Spleen (tissue), 11 donors: ENCODE measurements at regions not wholly inside any gene's neighbourhood (a gene's known extent, or its start where the extent isn't known, plus 50 kb on each side); places are given as distances from the start of the nearest gene placed in this dataset.

Experiments used
- DNase-seq: peaks from one replicate; pipeline ENCODE4 v3.0.0-alpha.2; 2020
- H3K27ac ChIP-seq, 8 donors: fragments of 200-600 bp; sonication (generic) in 7 of 8; 1 replicate in 4 of 8; 2 replicates in 4 of 8; pipeline versions ENCODE4 v1.5.0 to v1.8.0; 2016 to 2021; ENCODE audit warnings: inconsistent platforms in 4 of 8, mild to moderate bottlenecking in 4 of 8, moderate library complexity in 1 of 8
- H3K27me3 ChIP-seq, 7 donors: fragments of 200-600 bp; sonication (generic) in 6 of 7; replicated peaks in 1 of 7; 1 replicate in 4 of 7; 2 replicates in 3 of 7; pipeline versions ENCODE4 v1.5.0 to v1.8.0; 2016 to 2021; ENCODE audit warnings: inconsistent platforms in 3 of 7, mild to moderate bottlenecking in 1 of 7
- H3K36me3 ChIP-seq, 6 donors: fragments of 200-600 bp; sonication (generic) in 5 of 6; 1 replicate in 4 of 6; 2 replicates in 2 of 6; pipeline versions ENCODE4 v1.5.0 to v1.8.0; 2016 to 2021; ENCODE audit warnings: inconsistent platforms in 2 of 6
- H3K4me1 ChIP-seq, 6 donors: fragments of 200-600 bp; sonication (generic) in 5 of 6; 1 replicate in 3 of 6; 2 replicates in 3 of 6; pipeline versions ENCODE4 v1.5.0 to v1.8.0; 2016 to 2021; ENCODE audit warnings: inconsistent platforms in 3 of 6
- H3K4me3 ChIP-seq, 8 donors: fragments of 200-600 bp; sonication (generic) in 7 of 8; 1 replicate in 4 of 8; 2 replicates in 4 of 8; pipeline versions ENCODE4 v1.5.0 to v1.8.0; 2016 to 2021; ENCODE audit warnings: inconsistent platforms in 4 of 8, mild to moderate bottlenecking in 4 of 8, moderate library complexity in 2 of 8
- H3K9me3 ChIP-seq, 8 donors: fragments of 200-600 bp; sonication (generic) in 7 of 8; 1 replicate in 4 of 8; 2 replicates in 4 of 8; pipeline versions ENCODE4 v1.5.0 to v1.8.0; 2016 to 2021; ENCODE audit warnings: inconsistent platforms in 4 of 8
- CTCF ChIP-seq, 11 experiments: fragments of 200-600 bp in 7 of 11; fragments of 450-650 bp in 4 of 11; sonication (generic) in 4 of 11; IDR thresholded peaks in 8 of 11; conservative IDR thresholded peaks in 3 of 11; 1 replicate in 7 of 11; 2 replicates in 4 of 11; pipeline versions ENCODE4 v1.4.0 to v1.8.0; 2016 to 2021; ENCODE audit warnings: antibody characterized with exemption in 11 of 11, inconsistent platforms in 4 of 11, mild to moderate bottlenecking in 1 of 11
- POLR2A ChIP-seq, 3 donors: fragments of 450-650 bp; IDR thresholded peaks; one replicate each; pipeline ENCODE4 v1.5.1; 2017; ENCODE audit warnings: antibody characterized with exemption in 3 of 3, mild to moderate bottlenecking in 1 of 3
- POLR2AphosphoS5 ChIP-seq, 3 donors: sonication (generic); formaldehyde crosslinking; IDR thresholded peaks; one replicate each; pipeline ENCODE4 v1.5.1; 2017; ENCODE audit warnings: antibody characterized with exemption in 3 of 3
- WGBS, 5 donors: extraction: QIAGEN DNeasy Blood & Tissue Kit in 3 of 5; methylation state at CpG; one replicate each; pipeline versions ENCODE4 v1.1.5 to v1.1.7; 2013 to 2018; 5-methylcytosine and 5-hydroxymethylcytosine counted together
- intact Hi-C: fragments of 100-400 bp; cut with DNase I; formaldehyde crosslinking; loops from one replicate; pipeline ENCODE4 v1.15.0; 2023; ENCODE audit warnings: low total_unique reads
- donor health status: healthy with polysubstance abuse.
- donor health status: DM: no; HTN: no; CAD: no; lungs with moderate emphysema.
- donor health status: DM: no; HTN: no; CAD: no.
- donor health status: Bipolar disorder and iron deficiency.
- donor health status: healthy.
- donor health status: DM: no; HTN: no; CAD: no.
- donor health status: DM: yes; HTN: yes; CAD: no.

- intact Hi-C loops, result no loop called here
- peaks cover 0 to 8% (median 0%) of the 10 kb centered on the region in 8 donors for H3K9me3 ChIP-seq
- peaks cover 0 to 7% (median 0%) of the 10 kb centered on the region in 7 donors for H3K27me3 ChIP-seq
- no peak for DNase-seq
- TF ChIP-seq POLR2AphosphoS5 (IDR thresholded peaks at IDR 0.05) (no peak), POLR2A (IDR thresholded peaks at IDR 0.05) (no peak), CTCF (IDR thresholded peaks at IDR 0.05 in 8 of 11, conservative IDR thresholded peaks at IDR 0.05 in 3 of 11) (no peak)
- no peaks in the 10 kb centered on the region for H3K36me3 ChIP-seq
- no peaks in the 10 kb centered on the region for H3K4me1 ChIP-seq
- H3K27ac ChIP-seq, result no peak overlapping the region
- no peak overlapping the region for H3K4me3 ChIP-seq
- 87 to 97% (median 96%) methylated on average over 11 of the region's 11 CpGs for WGBS, 5 donors
These were observed 145.5 kb downstream of the C16orf95 start for GRCh38 chr16:87171723-87172122.

GRCh38 chr16:87172632-87173031 lies 144.6 kb downstream of the C16orf95 start:
- no peaks in the 10 kb centered on the region for H3K4me1 ChIP-seq
- intact Hi-C loops, result no loop called here
- H3K36me3 ChIP-seq, result no peaks in the 10 kb centered on the region
- no peak overlapping the region for H3K4me3 ChIP-seq
- peaks cover 0 to 16% (median 0%) of the 10 kb centered on the region in 7 donors for H3K27me3 ChIP-seq
- TF ChIP-seq CTCF (IDR thresholded peaks at IDR 0.05 in 8 of 11, conservative IDR thresholded peaks at IDR 0.05 in 3 of 11) (no peak), POLR2AphosphoS5 (IDR thresholded peaks at IDR 0.05) (no peak), POLR2A (IDR thresholded peaks at IDR 0.05) (no peak)
- WGBS, 5 donors, result 91 to 98% (median 93%) methylated on average over 5 to 6 of the region's 6 CpGs
- no peak overlapping the region for H3K27ac ChIP-seq
- H3K9me3 ChIP-seq, result no peaks in the 10 kb centered on the region
- no peak for DNase-seq

GRCh38 chr16:87173294-87173893 lies 143.8 kb downstream of the C16orf95 start:
- Histone ChIP-seq H3K27ac (no peak overlapping the region), H3K4me1 (peaks cover 0 to 4% (median 0%) of the 10 kb centered on the region in 6 donors), H3K27me3 (peaks cover 0 to 23% (median 0%) of the 10 kb centered on the region in 7 donors), H3K36me3 (no peaks in the 10 kb centered on the region), H3K4me3 (no peak overlapping the region), H3K9me3 (no peaks in the 10 kb centered on the region)
- intact Hi-C loops, result no loop called here
- 51 to 85% (median 60%) methylated on average over 8 to 10 of the region's 10 CpGs for WGBS, 5 donors
- TF ChIP-seq POLR2A (IDR thresholded peaks at IDR 0.05), result no peak
- TF ChIP-seq CTCF (IDR thresholded peaks at IDR 0.05 in 8 of 11, conservative IDR thresholded peaks at IDR 0.05 in 3 of 11), result no peak
- TF ChIP-seq POLR2AphosphoS5 (IDR thresholded peaks at IDR 0.05), result no peak
- DNase-seq, result no peak

- Histone ChIP-seq H3K27ac (no peak overlapping the region), H3K9me3 (no peaks in the 10 kb centered on the region), H3K27me3 (peaks cover 0 to 28% (median 0%) of the 10 kb centered on the region in 7 donors), H3K36me3 (no peaks in the 10 kb centered on the region), H3K4me3 (no peak overlapping the region), H3K4me1 (peaks cover 0 to 11% (median 4%) of the 10 kb centered on the region in 6 donors)
- 75 to 94% (median 81%) methylated on average over 5 of the region's 5 CpGs for WGBS, 5 donors
- DNase-seq, result no peak
- no peak for TF ChIP-seq POLR2AphosphoS5 (IDR thresholded peaks at IDR 0.05)
- TF ChIP-seq CTCF (IDR thresholded peaks at IDR 0.05 in 8 of 11, conservative IDR thresholded peaks at IDR 0.05 in 3 of 11), result no peak
- TF ChIP-seq POLR2A (IDR thresholded peaks at IDR 0.05), result no peak
- intact Hi-C loops, result no loop called here
These were observed 143.1 kb downstream of the C16orf95 start for GRCh38 chr16:87174061-87174460.
